GM23338 (cell line): ENCODE measurements at regions not wholly inside any gene's neighbourhood (a gene's known extent, or its start where the extent isn't known, plus 50 kb on each side); places are given as distances from the start of the nearest gene placed in this dataset.

Experiments
- ATAC-seq: fragments of 200-7000 bp; cut with Tn5 transposase; 3 replicates; pipeline ENCODE4 v1.9.1; 2020
- DNase-seq: peaks from one replicate; pipeline ENCODE4 v3.0.0-alpha.2; 2015; ENCODE audit warnings: low spot score
- H2AFZ ChIP-seq: fragments of 200-600 bp; sonication (generic); 2 replicates; pipeline ENCODE4 v1.8.0; 2016; ENCODE audit warnings: antibody characterized with exemption, mild to moderate bottlenecking, moderate library complexity
- H3F3A ChIP-seq: fragments of 200-600 bp; sonication (generic); replicated peaks from 2 replicates; pipeline ENCODE4 v1.8.0; 2017; ENCODE audit warnings: antibody characterized with exemption, mixed run types, low read depth
- H3K27ac ChIP-seq: fragments of 200-600 bp; sonication (generic); 2 replicates; pipeline ENCODE4 v1.6.1; 2016; ENCODE audit warnings: low read depth
- H3K27me3 ChIP-seq: fragments of 200-600 bp; sonication (generic); 2 replicates; pipeline ENCODE4 v1.8.0; 2016; ENCODE audit warnings: mild to moderate bottlenecking, mixed run types, moderate library complexity; ENCODE audit not compliant: insufficient read depth
- H3K36me3 ChIP-seq: fragments of 200-600 bp; sonication (generic); 2 replicates; pipeline ENCODE4 v1.8.0; 2016; ENCODE audit warnings: mild to moderate bottlenecking; ENCODE audit not compliant: insufficient read depth
- H3K4me1 ChIP-seq: fragments of 200-600 bp; sonication (generic); 2 replicates; pipeline ENCODE4 v1.8.0; 2016; ENCODE audit warnings: mild to moderate bottlenecking, moderate library complexity; ENCODE audit not compliant: insufficient read depth
- H3K4me2 ChIP-seq: fragments of 200-600 bp; sonication (generic); 2 replicates; pipeline ENCODE4 v1.7.1; 2017; ENCODE audit warnings: mixed run types
- H3K4me3 ChIP-seq: fragments of 200-600 bp; sonication (generic); 2 replicates; pipeline ENCODE4 v1.6.1; 2016; ENCODE audit warnings: mixed run types
- H3K79me2 ChIP-seq: fragments of 200-600 bp; sonication (generic); replicated peaks from 2 replicates; pipeline ENCODE4 v1.8.0; 2017; ENCODE audit warnings: mild to moderate bottlenecking; ENCODE audit not compliant: insufficient read depth
- H3K9me2 ChIP-seq: fragments of 200-600 bp; sonication (generic); 2 replicates; pipeline ENCODE4 v1.8.0; 2017; ENCODE audit not compliant: insufficient read depth
- H4K20me1 ChIP-seq: fragments of 200-600 bp; sonication (generic); replicated peaks from 2 replicates; pipeline ENCODE4 v1.8.0; 2017; ENCODE audit warnings: mild to moderate bottlenecking; ENCODE audit not compliant: insufficient read depth
- H3K27ac Mint-ChIP-seq: 2 replicates; pipeline ENCODE4 v1.8.0; 2020; ENCODE audit warnings: inconsistent platforms, mild to moderate bottlenecking, moderate library complexity, mixed read lengths
- H3K27me3 Mint-ChIP-seq: 3 replicates; pipeline ENCODE4 v1.8.0; 2022; ENCODE audit warnings: low read depth, mild to moderate bottlenecking, moderate library complexity, mixed read lengths, inconsistent platforms; ENCODE audit not compliant: insufficient read depth, poor library complexity
- H3K36me3 Mint-ChIP-seq: 3 replicates; pipeline ENCODE4 v1.8.0; 2021; ENCODE audit warnings: low read depth, mild to moderate bottlenecking, inconsistent platforms, moderate library complexity, mixed read lengths
- H3K4me1 Mint-ChIP-seq: 3 replicates; pipeline ENCODE4 v1.8.0; 2020; ENCODE audit warnings: mild to moderate bottlenecking, inconsistent platforms, mixed read lengths
- H3K4me3 Mint-ChIP-seq: 3 replicates; pipeline ENCODE4 v1.8.0; 2021; ENCODE audit warnings: moderate library complexity, mild to moderate bottlenecking, inconsistent platforms, mixed read lengths
- H3K9me3 Mint-ChIP-seq: 3 replicates; pipeline ENCODE4 v1.8.0; 2020; ENCODE audit warnings: moderate library complexity, mild to moderate bottlenecking, inconsistent platforms, mixed read lengths
- CREB1 ChIP-seq: fragments of 250-450 bp; sonication (Bioruptor Pico); IDR thresholded peaks from 2 replicates; pipeline ENCODE4 v1.5.0; 2020; ENCODE audit warnings: low read depth, mild to moderate bottlenecking, moderate library complexity
- EZH2 ChIP-seq: fragments of 200-600 bp; sonication (generic); IDR thresholded peaks from one replicate; pipeline ENCODE4 v1.8.0; 2017; ENCODE audit warnings: antibody characterized with exemption, mild to moderate bottlenecking, low read depth; ENCODE audit not compliant: unreplicated experiment
- EZH2phosphoT487 ChIP-seq: fragments of 200-600 bp; sonication (generic); IDR thresholded peaks from one replicate; pipeline ENCODE4 v1.8.1; 2018; ENCODE audit warnings: antibody characterized with exemption; ENCODE audit not compliant: unreplicated experiment
- NANOG ChIP-seq: IDR thresholded peaks from 2 replicates; pipeline ENCODE4 v1.6.1; 2016; ENCODE audit warnings: antibody characterized with exemption, borderline replicate concordance
- POLR2AphosphoS5 ChIP-seq: IDR thresholded peaks from 2 replicates; pipeline ENCODE4 v1.6.1; 2016; ENCODE audit warnings: antibody characterized with exemption, low read depth
- STAT1 ChIP-seq: IDR thresholded peaks from one replicate; pipeline ENCODE4 v1.6.1; 2016; ENCODE audit warnings: antibody characterized with exemption; ENCODE audit not compliant: unreplicated experiment
- ZNF114 ChIP-seq: fragments of 250-450 bp; sonication (Bioruptor Pico); IDR thresholded peaks from 2 replicates; pipeline ENCODE4 v1.5.0; 2020; ENCODE audit warnings: mild to moderate bottlenecking, moderate library complexity
- ZNF462 ChIP-seq: fragments of 250-450 bp; sonication (Bioruptor Pico); IDR thresholded peaks from 2 replicates; pipeline ENCODE4 v1.5.0; 2020; ENCODE audit warnings: mild to moderate bottlenecking, moderate library complexity
- TF ChIP-seq, protein P1 (sequence below), 2 experiments: fragments of 200-600 bp in 1 of 2; sonication (generic) in 1 of 2; conservative IDR thresholded peaks; 2 replicates each; pipeline versions ENCODE4 v1.5.1 to v1.6.1; 2016 to 2017; ENCODE audit warnings: antibody characterized with exemption in 2 of 2, low read depth in 2 of 2, mild to moderate bottlenecking in 2 of 2, moderate library complexity in 1 of 2

- TF ChIP-seq ZNF462 (CRISPR knock-in tag) (no peak), EZH2phosphoT487 (no peak), NANOG (no peak), CREB1 (CRISPR knock-in tag) (no peak)
Measured at GRCh38 chr13:67285611-67286010, 55.5 kb upstream of the PCDH9 start (continued).

DNA sequence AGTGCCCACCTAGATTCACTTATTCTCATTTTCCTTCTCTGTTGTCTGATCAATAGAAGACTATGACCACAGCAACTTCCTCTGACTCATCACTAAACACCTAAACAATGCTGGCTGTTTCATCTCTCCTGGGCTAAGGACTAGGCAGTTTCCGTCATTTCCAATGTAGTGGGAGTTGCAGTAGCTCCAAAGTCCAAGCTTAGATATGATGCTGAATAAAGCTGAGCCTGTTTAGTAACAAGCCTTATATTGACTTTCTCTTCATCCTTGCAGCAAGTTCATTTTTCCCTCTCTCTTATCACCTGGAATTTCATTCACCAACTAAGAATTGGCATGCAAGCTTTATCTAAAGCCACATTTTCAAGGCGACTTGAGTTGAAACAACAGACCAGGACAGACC, 53.5 kb upstream of the PCDH9 start:
- H3K4me1 ChIP-seq = peaks cover 10% of the 10 kb centered on the region; the same call in 1 of the 2 replicates
- no peaks in the 10 kb centered on the region for H3K36me3 Mint-ChIP-seq
- no peaks in the 10 kb centered on the region for H3K27me3 Mint-ChIP-seq
- no peaks in the 10 kb centered on the region for H3K27me3 ChIP-seq
- H3K27ac Mint-ChIP-seq = no peak overlapping the region
- H3F3A ChIP-seq = no peaks in the 10 kb centered on the region
- peak overlapping the region; percentile 64; the same call in 1 of the 2 replicates for H2AFZ ChIP-seq
- no peak for ATAC-seq
- H3K79me2 ChIP-seq = no peaks in the 10 kb centered on the region
- no peak for DNase-seq
- H3K4me2 ChIP-seq = no peak overlapping the region
- H3K9me2 ChIP-seq = no peaks in the 10 kb centered on the region; the same call in 1 of the 2 replicates
- H3K4me3 ChIP-seq = no peak overlapping the region
- peaks cover 11% of the 10 kb centered on the region for H3K4me1 Mint-ChIP-seq
- TF ChIP-seq POLR2AphosphoS5 (no peak), STAT1 (no peak), EZH2 (no peak), ZNF114 (CRISPR knock-in tag) (no peak)
- TF ChIP-seq, protein P1, sequence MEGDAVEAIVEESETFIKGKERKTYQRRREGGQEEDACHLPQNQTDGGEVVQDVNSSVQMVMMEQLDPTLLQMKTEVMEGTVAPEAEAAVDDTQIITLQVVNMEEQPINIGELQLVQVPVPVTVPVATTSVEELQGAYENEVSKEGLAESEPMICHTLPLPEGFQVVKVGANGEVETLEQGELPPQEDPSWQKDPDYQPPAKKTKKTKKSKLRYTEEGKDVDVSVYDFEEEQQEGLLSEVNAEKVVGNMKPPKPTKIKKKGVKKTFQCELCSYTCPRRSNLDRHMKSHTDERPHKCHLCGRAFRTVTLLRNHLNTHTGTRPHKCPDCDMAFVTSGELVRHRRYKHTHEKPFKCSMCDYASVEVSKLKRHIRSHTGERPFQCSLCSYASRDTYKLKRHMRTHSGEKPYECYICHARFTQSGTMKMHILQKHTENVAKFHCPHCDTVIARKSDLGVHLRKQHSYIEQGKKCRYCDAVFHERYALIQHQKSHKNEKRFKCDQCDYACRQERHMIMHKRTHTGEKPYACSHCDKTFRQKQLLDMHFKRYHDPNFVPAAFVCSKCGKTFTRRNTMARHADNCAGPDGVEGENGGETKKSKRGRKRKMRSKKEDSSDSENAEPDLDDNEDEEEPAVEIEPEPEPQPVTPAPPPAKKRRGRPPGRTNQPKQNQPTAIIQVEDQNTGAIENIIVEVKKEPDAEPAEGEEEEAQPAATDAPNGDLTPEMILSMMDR (conservative IDR thresholded peaks at IDR 0.05; ENCODE audit: low read depth in 2 of 2) = no peak
- no peaks in the 10 kb centered on the region for H4K20me1 ChIP-seq
- H3K4me3 Mint-ChIP-seq = no peak overlapping the region
- no peaks in the 10 kb centered on the region for H3K36me3 ChIP-seq
- no peak overlapping the region for H3K27ac ChIP-seq
- H3K9me3 Mint-ChIP-seq = no peaks in the 10 kb centered on the region
